Testis (tissue), 2 donors: ENCODE measurements at regions not wholly inside any gene's neighbourhood (a gene's known extent, or its start where the extent isn't known, plus 50 kb on each side); places are given as distances from the start of the nearest gene placed in this dataset.
"Not testable (repeated sequence)": the region's sequence is repeated elsewhere in the genome, so short reads cannot be mapped to it uniquely, and the experiment has no call there.

Source experiments
- DNase-seq: peaks from one replicate; pipeline ENCODE4 v3.0.0-alpha.2; 2019
- H3K27ac ChIP-seq, 2 donors: fragments of 200-600 bp; sonication (generic); one replicate each; pipeline ENCODE4 v1.5.1; 2019
- H3K27me3 ChIP-seq: fragments of 200-600 bp; sonication (generic); one replicate; pipeline ENCODE4 v1.5.1; 2019
- H3K36me3 ChIP-seq: fragments of 200-600 bp; sonication (generic); one replicate; pipeline ENCODE4 v1.5.1; 2017; ENCODE audit warnings: low read depth; ENCODE audit errors: missing control alignments
- H3K4me1 ChIP-seq: fragments of 200-600 bp; sonication (generic); one replicate; pipeline ENCODE4 v1.5.1; 2019
- H3K4me3 ChIP-seq, 2 donors: fragments of 200-600 bp; sonication (generic); one replicate each; pipeline ENCODE4 v1.5.1; 2017 to 2019
- H3K9me3 ChIP-seq: fragments of 200-600 bp; sonication (generic); one replicate; pipeline ENCODE4 v1.5.1; 2017
- CTCF ChIP-seq, 3 experiments: fragments of 450-650 bp in 2 of 3; fragments of 200-600 bp in 1 of 3; sonication (generic) in 1 of 3; IDR thresholded peaks; one replicate each; pipeline ENCODE4 v1.5.1; 2016 to 2019; ENCODE audit warnings: antibody characterized with exemption in 3 of 3, mild to moderate bottlenecking in 2 of 3, moderate library complexity in 1 of 3
- POLR2A ChIP-seq: fragments of 450-650 bp; IDR thresholded peaks from one replicate; pipeline ENCODE4 v1.6.1; 2017; ENCODE audit warnings: antibody characterized with exemption, mild to moderate bottlenecking, moderate library complexity
- WGBS, 2 donors: methylation state at CpG; one replicate each; pipeline ENCODE4 v1.1.5; 2018; 5-methylcytosine and 5-hydroxymethylcytosine counted together
- intact Hi-C: fragments of 100-400 bp; cut with DNase I; formaldehyde crosslinking; loops from one replicate; pipeline ENCODE4 v1.15.1; 2023; ENCODE audit warnings: low total_unique reads

- intact Hi-C loops: no loop called here
- TF ChIP-seq POLR2A (no peak), CTCF (IDR thresholded peaks at IDR 0.05) (no peak)
- WGBS, 2 donors: 87 to 95% methylated on average over 10 to 12 of the region's 12 CpGs
Observed at GRCh38 chr1:10948463-10948775, 64.0 kb upstream of the TARDBP start.

DNA sequence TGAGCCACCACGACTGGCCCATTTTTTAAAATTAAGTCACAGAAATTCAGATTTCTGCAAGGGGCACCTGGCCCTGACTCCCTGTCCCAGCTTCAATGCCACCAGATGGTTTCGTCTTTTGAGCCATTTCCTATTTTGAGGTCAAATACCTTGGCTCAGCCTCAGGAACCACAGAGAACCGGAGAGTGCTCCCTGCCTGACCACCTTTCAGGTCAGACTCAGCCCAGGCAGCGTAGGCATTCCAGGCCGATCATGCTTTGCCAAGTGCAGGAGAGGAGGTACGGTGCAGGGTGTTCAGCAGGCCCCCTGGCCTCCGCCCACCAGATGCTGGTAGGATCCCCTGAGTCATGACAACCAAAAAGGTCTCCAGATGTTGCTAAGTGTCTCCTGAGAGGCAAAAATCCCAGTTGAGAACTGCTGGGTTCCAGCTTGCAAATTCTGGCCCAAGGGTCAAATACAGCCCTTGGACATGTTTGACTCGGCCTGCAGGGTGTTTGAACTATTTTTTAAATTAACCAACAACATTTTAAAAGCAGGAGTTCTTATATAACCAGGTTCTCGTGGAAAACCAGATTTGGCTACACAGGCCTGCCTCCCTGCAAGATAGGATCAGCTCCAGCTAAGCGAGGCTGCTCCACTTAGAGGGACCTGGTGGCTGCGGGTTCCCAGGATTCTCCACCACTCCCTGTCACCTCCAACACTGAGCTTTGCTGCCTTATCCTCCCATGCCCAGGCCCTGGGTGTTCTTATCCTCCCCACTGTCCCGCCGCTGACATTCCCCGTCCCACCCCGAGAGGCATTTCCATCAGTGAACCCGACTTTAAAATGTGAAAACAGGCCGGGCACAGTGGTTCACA, 61.9 kb upstream of the TARDBP start:
- Histone ChIP-seq H3K4me3 (no peak overlapping the region), H3K27me3 (no peaks in the 10 kb centered on the region), H3K4me1 (peaks cover 2% of the 10 kb centered on the region), H3K9me3 (no peaks in the 10 kb centered on the region), H3K36me3 (no peaks in the 10 kb centered on the region), H3K27ac (no peak overlapping the region)
- WGBS, 2 donors: 69 to 81% methylated on average over 17 of the region's 17 CpGs
- intact Hi-C loops: no loop called here
- TF ChIP-seq CTCF (IDR thresholded peaks at IDR 0.05) (no peak), POLR2A (no peak)
- no peak for DNase-seq

More at GRCh38 chr1:10948463-10948775, 64.0 kb upstream of the TARDBP start:
- Histone ChIP-seq H3K4me1 (peaks cover 12% of the 10 kb centered on the region), H3K4me3 (no peak overlapping the region), H3K27me3 (no peaks in the 10 kb centered on the region), H3K9me3 (no peaks in the 10 kb centered on the region), H3K27ac (no peak overlapping the region), H3K36me3 (no peaks in the 10 kb centered on the region)
- DNase-seq: no peak

DNA sequence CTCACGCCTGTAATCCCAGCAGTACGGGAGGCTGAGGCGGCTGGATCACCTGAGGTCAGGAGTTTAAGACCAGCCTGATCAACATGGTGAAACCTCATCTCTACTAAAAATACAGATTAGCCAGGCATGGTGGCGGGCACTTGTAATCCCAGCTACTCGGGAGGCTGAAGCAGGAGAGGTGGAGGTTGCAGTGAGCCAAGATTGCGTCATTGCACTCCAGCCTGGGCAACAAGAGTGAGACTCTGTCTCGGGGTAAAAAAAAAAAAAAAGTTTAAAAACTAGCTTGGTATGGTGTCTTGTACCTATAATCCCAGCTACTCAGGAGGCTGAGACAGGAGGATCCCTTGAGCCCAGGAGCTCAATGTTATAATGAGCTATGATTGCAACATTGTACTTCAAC, 61.2 kb upstream of the TARDBP start:
- H3K27me3 ChIP-seq, intact Hi-C loops, H3K36me3 ChIP-seq, DNase-seq, H3K4me1 ChIP-seq, H3K9me3 ChIP-seq, H3K27ac ChIP-seq, H3K4me3 ChIP-seq: not testable (repeated sequence)
- WGBS, 2 donors: 93 to 97% methylated on average over 3 to 7 of the region's 7 CpGs

DNA sequence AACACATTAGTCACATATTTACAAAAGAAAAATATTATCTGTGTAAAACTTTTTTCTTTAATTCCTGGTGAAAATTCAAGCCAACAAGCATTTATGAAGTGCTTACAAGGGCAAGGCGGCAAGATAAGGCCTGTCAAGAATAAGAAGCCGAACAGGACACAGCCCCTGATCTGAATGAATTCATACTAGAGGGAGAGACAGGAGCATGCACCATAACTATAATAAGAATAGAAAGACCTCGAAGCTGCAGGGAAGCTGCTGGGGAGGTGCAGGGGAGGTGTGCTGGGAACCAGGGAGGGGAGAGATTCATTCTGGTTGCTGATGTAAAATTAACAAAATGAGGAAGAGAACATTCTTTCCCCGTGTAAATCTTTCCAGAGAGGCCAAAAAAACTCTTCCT, 60.5 kb upstream of the TARDBP start:
- intact Hi-C loops: no loop called here
- Histone ChIP-seq H3K27ac (no peak overlapping the region), H3K4me3 (no peak overlapping the region), H3K9me3 (no peaks in the 10 kb centered on the region), H3K36me3 (no peaks in the 10 kb centered on the region), H3K27me3 (no peaks in the 10 kb centered on the region), H3K4me1 (peaks cover 2% of the 10 kb centered on the region)
- no peak for TF ChIP-seq POLR2A
- no peak for TF ChIP-seq CTCF (IDR thresholded peaks at IDR 0.05)
- 49 to 50% methylated on average over 4 of the region's 4 CpGs for WGBS, 2 donors
- no peak for DNase-seq

GRCh38 chr1:10953505-10954193, 58.8 kb upstream of the TARDBP start:
- Histone ChIP-seq H3K36me3 (no peaks in the 10 kb centered on the region), H3K4me1 (peaks cover 2% of the 10 kb centered on the region), H3K27me3 (no peaks in the 10 kb centered on the region), H3K4me3 (no peak overlapping the region), H3K9me3 (no peaks in the 10 kb centered on the region), H3K27ac (no peak overlapping the region)
- intact Hi-C loops: no loop called here
- WGBS, 2 donors: 86 to 92% methylated on average over 11 to 12 of the region's 12 CpGs
- TF ChIP-seq CTCF (IDR thresholded peaks at IDR 0.05) (no peak), POLR2A (no peak)
- no peak for DNase-seq
